ENCODE measurements at regions not wholly inside any gene's neighbourhood (a gene's known extent, or its start where the extent isn't known, plus 50 kb on each side); places are given as distances from the start of the nearest gene placed in this dataset.
"Not testable (repeated sequence)": the region's sequence is repeated elsewhere in the genome, so short reads cannot be mapped to it uniquely, and the experiment has no call there.

DNA sequence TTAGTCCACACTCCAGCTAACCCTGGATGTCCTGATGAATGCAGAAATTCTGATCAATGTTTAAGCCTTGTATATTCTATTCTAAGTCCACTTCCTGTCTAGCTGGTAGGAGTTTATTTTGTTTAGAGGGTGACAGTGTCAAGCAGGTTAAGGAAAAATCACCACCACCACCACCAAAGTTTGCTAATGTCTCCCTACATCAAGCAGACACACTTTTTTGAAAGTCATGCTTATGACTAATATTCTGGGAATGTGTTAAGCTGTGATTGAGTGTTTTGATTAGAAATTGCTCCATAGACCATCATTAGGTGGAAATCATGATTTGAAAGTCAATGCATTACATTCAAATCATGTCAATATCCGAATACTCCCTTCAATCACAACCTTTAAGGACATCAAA, 1530.1 kb downstream of the MAT2B start:
- DNase-seq = no peak

DNA sequence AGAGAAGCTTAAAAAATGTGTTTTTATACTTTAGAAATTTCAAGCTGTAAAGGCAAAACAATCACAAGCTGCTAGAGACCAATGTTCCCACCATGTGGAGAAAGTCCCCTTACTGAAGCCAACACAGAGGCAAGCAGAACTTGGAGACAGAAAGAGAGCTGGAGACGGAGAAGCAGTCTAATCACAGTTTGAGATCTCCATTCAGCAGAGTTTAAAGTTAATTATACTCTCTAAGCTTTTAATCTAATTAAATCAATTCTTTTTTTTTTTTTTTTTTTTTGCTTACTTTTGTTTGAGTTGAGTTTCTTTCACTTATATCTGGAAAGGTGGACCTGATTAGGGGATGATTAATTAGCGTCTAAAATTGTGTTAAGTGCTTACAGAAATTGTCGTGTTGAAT, 1534.3 kb downstream of the MAT2B start:
- DNase-seq = no peak

DNA sequence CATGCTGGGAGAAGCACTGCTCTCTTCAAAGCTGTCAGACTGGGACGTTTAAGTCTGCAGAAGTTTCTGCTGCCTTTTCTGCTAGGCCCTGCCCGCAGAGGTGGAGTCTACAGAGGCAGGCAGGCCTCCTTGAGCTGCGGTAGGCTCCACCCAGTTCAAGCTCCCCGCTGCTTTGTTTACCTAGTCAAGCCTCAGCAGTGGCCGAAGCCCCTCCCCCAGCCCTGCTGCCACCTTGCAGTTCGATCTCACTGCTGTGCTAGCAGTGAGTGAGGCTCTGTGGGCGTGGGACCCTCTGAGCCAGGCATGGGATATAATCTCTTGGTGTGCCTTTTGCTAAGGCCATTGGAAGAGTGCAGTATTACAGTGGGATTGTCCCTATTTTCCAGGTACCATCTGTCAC, 1540.5 kb downstream of the MAT2B start:
- DNase-seq = not testable (repeated sequence)

DNA sequence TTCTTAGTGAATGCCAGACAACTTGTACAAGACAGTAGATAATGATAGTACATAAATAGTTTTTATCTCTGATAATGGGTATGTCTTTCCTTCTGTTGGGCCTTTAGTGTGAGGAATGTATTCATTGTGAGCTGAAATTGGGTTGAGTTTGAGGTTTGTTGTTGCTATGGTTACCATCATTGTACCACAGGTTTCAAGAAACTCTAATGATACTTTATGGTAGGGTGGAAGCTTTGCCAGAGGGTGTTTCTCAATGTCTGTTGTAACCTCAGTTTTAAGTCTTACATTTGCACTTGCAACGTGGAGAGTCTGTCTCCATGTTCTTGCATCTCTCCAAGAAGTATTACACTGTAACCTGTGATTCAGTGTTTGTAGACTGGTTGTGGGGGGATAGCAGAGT, 1550.1 kb downstream of the MAT2B start:
- DNase-seq = no peak

DNA sequence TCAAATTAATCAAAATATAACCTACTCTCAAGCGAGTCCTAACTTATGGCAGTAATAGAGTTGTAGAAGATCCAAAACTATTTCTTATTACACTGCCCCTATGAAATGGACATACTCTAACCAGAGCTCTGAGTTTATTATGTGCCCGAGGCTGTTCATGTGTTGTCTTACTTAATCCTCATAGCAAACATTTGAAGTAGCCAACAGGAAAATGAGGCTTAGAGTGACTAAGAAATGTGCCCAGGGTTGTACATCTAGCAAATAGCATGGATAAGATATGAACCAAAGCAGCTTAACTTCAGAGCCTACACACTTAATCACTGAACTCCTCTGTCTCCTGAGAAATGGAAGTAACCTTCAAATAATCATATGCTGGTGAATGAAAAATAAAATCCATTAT, 1551.7 kb downstream of the MAT2B start:
- DNase-seq = no peak

DNA sequence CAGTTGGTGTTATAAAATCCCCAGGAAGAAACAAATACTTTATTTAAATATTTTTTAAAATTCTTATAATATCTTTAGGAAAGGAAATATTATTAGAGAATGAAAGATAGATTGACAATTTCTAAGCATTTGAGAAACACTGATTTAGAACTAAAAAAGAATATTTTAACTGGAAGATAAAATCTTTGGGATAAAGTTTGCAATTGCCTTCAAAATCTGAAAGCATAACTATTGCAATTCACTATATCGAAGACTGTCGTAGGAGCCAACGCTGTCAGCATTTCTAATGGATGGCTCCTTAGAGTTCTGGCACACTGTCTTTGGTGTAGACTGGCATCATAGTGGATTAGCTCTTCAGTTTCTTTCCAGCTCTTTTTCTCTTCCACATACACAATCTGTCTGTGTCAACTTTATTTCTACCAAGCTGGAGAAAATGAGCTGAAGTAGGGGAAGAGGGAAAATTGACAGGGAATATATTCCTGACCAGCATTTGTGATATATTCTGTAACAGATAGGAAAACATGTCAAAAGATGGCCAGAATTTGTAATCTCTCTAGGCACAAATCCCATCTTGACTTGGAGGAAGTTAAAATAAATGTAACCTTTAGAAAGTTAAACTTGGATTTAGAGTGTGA, 1561.4 kb downstream of the MAT2B start:
- DNase-seq = no peak

DNA sequence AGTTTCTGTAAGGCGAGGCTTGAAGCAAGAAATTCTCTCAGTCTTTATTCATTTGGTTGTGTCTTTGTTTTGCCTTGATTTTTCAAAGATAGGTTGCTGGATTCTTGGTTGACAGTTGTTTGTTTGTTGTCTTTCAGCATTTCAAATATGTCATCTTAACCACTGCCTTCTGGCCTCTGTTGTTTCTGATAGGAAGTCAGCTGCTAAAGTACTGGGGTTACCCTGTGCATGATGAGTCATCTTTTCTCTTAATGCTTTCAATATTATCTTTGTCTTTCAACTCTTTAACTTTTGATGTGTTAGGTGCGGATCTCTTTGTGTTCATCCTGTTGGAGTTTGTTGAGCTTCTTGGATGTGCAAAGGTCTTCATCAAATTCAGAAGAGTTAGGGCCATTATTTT, 1571.3 kb downstream of the MAT2B start:
- no peak for DNase-seq

DNA sequence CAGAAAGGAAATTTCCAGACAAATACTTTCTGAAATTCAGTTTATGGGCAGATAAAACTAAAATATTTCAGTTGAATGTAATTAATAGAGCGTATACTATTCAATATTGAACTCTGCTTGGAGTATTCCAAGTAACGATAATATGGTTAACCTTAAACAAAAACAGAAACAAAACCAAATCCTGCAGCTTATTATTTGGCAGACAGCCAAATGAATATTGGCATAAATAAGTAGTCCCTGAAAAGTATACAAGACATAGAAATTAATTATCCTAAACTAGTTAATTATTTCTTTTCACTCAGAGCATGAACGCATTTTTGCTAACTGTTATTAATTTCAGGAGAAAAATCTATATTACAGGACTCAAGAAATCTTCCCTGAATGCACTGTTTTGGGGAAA, 1574.0 kb downstream of the MAT2B start:
- DNase-seq = no peak

DNA sequence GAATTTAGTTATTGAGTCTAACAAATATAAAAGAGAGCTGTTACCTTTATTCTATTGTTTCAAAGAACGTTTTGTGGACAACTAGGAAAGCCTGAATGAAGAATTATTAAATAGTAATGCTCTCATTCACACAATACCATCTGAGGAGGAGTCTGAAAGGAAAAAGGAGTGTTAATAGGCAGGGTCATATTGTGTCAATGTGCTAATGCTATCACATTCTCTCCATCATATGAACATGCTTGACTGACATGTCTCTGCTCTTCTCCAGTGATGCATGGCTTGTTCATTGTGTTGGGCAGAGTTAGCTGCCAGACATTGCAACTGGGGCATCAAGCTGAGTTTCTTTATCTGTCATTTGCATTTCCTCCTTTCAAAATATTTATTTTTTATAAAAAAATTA, 1578.0 kb downstream of the MAT2B start:
- DNase-seq = no peak

DNA sequence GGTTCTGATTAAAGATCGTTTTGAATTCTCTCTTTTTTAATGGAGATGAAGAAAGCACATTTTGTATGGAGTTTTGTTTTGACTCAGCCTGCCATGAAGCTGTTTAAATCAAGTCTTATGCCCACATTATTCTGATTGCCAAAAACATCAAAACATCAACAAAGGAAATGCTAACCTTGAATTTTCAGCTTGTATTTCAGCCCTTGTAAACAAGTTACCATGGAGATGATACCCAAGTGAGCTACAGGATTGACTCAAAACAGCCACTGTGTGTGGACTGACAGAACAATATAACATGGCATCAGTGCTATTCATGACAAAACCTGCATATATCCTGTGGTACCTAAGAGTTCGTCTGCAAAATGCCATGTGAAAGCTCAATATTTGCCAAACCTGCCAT, 1581.0 kb downstream of the MAT2B start:
- DNase-seq = no peak

DNA sequence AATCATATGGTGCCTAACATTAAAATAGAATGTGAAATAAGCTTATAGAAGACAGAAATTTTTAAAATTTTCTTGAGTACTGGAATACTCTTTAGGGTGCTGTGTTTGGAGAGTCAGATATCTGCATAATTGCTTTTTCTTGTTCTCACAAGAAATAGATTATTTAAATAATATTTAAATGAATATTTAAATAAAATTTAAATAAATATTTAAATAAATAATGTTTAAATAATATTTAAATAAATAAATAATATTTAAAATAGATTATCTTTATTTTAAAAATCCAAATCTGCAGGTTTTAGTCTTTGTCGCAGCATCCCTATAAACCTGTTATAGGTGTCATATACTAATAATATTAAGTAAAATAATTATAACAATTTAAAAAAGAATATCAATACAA, 1589.4 kb downstream of the MAT2B start:
- no peak for DNase-seq

DNA sequence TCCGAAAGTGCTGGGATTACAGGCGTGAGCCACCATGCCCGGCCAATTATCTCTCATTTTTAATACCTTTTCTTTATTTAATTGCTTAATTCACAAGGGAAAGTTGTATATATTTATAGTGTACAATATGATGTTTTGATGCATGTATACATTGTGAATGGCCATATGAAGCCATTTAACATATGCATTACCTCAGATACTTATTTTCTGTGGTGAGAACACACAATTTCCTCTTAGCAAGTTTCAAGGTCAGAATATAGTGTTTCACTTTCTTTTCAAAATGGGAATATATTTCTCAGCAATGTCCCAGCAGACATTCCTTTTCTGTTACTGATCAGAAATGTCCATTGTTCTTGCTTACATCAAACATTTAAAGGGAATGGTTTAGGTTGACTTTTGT, 1596.3 kb downstream of the MAT2B start:
- DNase-seq = no peak

DNA sequence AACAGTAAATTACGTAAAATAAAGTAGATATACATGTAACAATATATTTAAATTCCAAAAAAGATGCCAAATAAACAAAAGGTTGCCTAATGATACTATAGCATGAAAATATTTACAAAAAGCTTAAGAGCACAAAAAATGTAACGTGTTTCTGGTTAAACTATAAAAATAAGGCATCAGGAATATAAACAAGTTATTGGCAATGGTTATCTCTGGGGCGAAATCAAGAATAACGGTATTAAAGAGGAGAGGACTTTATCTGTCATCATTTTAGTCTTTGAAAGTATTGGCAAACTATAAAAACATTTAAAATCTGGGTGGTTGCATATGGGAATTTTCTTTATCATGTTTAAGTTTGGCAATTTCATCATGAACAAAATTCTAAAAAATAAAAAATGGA, 1599.2 kb downstream of the MAT2B start:
- no peak for DNase-seq

DNA sequence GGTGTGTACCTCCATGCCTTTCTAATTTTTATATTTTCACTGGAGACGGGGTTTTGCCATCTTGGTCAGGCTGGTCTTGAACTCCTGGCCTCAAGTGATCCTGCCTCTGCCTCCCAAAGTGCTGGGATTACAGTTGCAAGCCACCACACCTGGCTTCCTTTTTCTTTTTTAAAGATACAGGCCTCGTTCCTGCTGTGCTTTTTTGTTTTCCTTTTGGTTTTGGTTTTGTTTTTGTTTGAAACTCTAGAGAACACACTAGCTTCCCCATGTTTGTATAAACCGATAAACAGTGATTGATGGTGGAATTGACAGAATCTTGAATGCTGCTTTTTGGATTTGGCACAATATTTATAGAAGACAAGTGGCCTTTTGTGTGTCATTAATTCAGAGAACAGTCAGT, 1603.4 kb downstream of the MAT2B start:
- DNase-seq = no peak

DNA sequence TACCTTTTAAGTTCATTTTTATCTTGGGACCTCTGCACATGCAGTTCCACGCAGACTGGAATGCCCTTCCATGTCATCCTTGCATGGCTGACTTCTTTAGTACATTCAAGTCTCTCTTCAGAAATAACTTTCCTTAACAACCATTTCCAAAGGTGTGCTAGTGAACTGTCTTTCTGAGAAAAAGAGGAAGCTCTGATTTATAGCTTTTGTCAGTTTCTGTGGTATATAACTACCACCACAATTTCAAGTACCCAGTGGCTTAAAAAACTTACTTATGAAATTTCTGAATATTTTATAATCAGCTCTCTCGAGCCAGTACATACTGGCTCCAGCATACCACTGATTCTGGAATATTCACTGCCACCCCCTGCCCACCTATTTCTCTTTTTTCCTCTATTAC, 1613.8 kb downstream of the MAT2B start:
- DNase-seq = no peak

DNA sequence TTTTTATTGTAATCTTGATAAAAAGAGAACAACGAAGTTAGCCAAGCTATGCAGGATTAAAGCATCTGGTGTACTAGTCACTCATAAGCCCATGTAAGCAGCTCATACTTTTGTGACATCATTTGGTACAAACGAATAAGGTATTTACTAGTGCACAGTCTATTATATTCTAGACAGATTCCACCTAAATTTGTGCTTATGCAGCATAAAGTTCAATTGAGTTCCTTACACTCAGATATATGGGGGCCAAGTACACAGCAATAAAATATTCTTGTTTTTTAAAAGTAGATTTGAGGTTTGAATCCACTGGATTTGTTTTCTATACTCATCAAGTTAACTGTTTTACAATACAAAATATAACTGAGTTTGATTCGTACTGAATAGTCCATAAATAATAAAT, 1621.2 kb downstream of the MAT2B start:
- no peak for DNase-seq

DNA sequence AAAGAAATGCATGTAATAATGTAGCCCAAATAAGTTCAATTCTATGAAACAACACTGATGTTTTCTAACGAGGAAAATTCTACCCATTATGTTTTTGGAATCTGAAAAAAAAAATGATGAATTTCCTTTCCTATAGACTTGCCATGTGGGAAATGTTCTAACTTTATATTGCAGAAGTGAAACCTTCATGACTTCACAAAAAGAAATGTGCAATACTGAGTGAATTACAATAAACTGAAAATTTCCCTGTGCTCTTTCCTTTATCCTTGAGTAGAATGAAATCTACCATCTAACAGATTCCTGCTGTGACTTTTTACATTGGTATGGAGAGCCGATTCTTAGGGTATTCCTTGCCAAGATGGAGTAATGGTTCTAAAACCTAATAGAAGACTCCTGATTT, 1622.5 kb downstream of the MAT2B start:
- no peak for DNase-seq

DNA sequence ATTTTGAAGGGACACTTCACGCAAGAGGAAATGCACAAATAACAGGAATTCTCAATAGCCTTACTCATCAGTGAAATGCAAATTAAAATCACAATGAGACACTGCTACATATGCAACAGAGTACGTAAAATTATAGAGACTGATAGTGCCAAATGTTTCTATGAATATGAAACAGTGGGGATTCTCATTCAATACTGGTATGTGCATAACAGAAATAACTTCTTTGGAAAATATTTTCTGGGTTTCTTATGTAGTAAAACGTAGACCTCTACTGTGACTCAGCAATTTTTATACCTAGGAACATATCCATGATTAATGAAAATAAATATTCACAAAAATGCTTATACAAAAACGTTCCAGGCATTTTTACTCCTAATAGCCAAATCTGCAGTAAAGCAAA, 1625.2 kb downstream of the MAT2B start:
- no peak for DNase-seq

DNA sequence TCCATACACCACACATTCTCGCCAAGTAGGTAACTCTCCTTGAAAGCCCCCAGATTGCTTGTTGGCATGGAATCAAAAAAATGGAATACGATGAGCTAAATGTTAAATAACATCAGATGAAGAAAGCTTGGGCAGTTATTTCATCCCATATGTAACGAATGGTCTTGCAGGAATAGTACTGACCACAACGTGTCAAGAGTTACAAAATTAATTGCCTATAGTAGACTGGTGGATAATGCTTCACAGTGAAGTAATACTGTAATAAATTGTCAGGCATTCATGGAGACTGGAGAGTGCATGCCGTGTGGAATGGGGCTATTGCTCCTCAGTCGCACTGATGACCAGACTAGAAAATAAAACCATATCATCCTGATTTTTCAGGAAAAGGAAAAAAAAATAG, 1628.7 kb downstream of the MAT2B start:
- no peak for DNase-seq

DNA sequence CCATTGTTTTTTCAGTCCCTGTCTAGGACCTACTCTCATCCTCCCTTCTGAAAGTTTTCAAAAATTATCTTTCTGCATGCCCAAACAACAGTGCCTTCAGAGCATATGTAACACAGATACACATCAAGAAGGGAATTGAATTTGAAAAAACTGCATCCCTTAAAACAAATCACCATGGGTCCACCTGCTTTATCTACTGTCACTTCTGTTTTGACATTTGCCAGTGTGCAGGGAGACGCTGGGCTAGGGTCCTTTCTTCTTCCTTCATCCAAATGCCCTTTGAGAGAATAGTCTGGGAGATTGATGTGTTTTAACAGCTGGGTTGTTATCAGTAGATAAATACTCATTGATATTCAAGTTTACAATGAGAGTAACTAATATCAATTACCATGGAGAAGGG, 1630.1 kb downstream of the MAT2B start:
- no peak for DNase-seq

DNA sequence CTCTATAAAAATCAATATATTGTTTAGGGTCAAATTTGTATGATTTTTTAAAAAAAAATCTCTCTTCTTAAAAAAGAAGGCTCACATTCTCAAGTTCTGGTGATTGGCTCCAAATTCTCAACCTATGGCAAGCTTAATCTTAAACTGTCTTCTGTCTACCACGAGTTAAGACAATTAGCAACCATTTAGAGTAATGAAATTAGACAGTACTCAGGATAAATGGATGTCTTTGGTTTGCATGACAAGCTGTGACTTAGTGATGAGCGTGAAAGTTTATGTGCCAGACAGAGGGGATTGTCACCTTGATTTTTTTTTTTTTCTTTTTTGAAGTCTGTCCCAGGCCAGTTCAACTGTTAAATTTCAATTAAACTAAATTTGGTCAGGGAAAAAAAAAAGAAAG, 1632.3 kb downstream of the MAT2B start:
- no peak for DNase-seq

DNA sequence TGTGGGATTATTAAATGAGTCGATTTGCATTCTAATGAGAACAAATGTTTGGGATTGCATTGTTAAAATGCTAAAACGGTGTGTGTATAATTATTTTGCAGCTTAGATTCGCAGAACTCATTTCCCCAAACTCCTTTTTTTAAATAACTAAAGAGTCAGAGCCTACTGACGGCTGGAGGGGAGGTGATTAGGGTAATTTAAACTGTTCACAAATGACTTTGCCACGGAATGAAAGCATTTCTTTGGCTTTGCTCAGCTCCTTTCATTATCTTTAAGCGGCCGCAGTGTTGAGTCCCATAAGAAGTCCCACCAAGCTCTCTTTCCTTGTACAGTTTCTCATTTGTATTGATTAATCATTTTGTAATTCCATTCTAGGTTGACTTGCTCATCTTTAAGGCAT, 1632.8 kb downstream of the MAT2B start:
- DNase-seq = no peak

DNA sequence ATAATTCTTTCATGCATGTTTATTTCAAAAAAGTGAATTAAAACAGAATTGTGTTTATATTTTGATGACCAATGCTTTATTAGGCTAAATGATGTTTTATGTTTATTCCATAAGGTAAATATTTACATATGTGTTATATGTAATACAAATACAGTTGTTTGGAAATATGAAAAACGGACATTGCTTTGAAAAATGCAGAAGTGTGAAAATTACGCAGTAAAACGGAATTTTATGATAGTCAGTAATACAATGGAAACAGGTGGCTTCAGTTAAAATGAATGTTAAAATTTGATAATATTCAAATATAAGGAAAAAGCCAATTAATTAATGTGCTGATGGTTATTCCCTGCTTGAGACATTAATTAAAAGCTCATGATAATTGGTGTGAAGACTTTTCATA, 1633.8 kb downstream of the MAT2B start:
- no peak for DNase-seq

DNA sequence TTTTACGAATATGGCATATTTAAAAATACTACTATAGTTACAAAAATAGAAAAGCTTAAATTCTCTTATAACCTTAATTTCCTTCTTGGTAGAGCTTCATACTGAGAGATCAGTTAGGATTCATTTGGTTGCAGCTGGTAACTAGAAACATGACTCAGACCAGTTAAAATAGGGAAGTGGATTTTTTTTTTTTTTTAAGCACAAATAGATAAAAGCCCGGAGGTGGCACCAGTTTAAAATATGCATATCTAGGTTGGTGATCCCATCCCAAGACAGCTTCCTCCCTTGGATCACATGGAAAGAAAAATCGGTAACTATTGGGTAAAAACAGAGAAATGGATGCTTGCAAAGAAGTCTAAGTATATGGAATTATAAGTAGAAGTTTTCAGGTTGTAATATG, 1634.3 kb downstream of the MAT2B start:
- no peak for DNase-seq

DNA sequence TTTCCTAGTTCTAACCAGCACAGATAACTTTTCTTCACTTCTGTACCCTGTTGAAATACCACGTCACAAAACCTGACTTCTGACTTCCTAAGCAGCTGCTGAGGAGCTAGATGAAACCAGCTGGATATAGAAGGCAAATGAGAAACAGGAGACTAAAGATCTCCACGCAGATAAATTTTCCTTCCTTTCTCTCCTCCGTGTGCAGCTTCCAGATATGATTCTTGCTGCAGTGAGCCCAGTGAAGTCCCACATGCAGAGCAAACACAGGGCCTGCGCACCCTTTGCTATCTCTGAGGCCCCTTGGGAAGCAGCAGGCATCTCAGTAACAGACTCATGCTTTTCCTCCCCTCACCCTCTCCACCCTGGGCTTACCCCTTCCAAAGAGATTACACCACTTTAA, 1638.3 kb downstream of the MAT2B start:
- DNase-seq = no peak

DNA sequence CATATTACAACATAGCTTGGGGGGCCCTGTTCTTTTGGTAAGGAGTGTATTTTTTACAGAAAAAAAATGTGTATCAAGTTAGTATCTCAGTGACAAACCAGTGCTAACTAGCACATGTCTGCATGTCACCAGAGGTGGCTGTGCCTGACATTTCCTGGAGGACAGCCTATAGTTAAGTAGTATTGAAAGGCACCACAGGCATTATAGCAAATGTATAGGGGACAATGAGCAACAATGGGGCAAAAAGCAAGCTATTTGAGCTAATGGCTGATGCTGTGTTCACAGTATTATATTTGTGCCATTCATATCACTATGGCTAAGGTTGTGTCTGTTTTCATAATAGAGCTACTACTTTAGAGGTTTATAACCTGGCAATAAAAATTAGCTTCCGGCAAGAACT, 1644.0 kb downstream of the MAT2B start:
- DNase-seq = no peak
